ENCODE measurements at regions not wholly inside any gene's neighbourhood (a gene's known extent, or its start where the extent isn't known, plus 50 kb on each side); places are given as distances from the start of the nearest gene placed in this dataset.

DNA sequence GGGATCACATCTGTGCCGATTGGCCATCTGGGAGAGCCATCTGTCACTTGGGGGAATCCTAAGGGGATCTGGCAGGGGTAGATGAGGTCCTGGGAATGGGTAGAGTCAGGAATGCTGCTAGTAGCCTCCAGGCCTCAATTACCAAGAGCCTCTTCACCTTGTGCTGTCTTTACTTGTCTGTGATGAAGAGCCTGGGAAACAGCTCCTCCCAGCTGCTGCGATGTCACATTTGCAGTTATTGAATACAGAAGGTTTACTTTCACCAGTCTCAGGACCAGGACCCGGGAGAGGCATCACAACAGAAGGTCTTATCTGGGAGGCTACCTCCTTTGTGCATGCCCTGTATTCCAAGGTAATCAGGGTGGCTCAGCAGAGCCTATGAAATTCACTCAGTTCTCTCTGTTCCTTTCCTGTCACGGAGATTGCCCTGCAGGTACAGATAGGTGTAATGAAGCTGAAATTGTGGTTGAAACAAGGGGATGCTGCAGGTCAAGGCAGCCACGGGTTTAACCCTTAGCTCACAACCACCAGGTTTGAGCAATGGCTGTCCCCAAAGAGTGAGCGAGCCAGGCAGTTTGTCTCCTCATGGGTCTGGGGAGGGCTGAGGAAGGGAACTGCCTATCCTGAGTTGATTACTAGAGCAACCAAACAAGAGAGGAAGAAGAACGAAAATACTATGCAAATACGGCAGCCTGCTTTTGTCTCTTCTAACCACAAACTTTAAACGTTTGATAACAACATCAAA is 298.9 kb upstream of the RORA start:
- H3K27ac ChIP-seq, result no peak overlapping the region
- intact Hi-C loops (cut with DNase I; ENCODE audit: low total_unique reads), result no loop called here

DNA sequence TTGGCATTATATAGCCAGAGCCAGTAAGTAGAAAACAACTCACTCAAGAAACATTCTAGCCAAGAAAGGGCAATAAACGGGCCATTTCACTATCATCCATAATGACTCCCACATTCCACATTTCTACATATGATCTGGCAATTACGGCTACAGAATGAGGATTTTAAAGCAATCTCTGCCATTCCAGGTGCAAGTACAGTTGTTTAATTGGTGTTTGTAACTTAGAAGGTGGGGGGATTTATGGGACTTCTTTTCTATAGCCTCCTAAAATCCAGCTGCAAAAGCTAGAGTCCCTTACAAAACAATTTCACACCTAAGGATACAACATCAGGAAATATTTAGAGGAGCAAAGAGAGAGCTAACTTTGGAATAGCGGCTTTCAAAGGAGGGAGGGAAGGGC is 295.4 kb upstream of the RORA start:
- Histone ChIP-seq H3K4me1 (no peaks in the 10 kb centered on the region), H3K27me3 (no peaks in the 10 kb centered on the region), H3K27ac (no peak overlapping the region), H3K4me3 (no peak overlapping the region), H3K9me3 (no peaks in the 10 kb centered on the region), H3K36me3 (no peaks in the 10 kb centered on the region)
- DNase-seq, result no peak
- TF ChIP-seq, protein P1, sequence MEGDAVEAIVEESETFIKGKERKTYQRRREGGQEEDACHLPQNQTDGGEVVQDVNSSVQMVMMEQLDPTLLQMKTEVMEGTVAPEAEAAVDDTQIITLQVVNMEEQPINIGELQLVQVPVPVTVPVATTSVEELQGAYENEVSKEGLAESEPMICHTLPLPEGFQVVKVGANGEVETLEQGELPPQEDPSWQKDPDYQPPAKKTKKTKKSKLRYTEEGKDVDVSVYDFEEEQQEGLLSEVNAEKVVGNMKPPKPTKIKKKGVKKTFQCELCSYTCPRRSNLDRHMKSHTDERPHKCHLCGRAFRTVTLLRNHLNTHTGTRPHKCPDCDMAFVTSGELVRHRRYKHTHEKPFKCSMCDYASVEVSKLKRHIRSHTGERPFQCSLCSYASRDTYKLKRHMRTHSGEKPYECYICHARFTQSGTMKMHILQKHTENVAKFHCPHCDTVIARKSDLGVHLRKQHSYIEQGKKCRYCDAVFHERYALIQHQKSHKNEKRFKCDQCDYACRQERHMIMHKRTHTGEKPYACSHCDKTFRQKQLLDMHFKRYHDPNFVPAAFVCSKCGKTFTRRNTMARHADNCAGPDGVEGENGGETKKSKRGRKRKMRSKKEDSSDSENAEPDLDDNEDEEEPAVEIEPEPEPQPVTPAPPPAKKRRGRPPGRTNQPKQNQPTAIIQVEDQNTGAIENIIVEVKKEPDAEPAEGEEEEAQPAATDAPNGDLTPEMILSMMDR (IDR thresholded peaks at IDR 0.05), result no peak
- no peak for TF ChIP-seq POLR2A (IDR thresholded peaks at IDR 0.05)
- intact Hi-C loops (cut with DNase I; ENCODE audit: low total_unique reads), result no loop called here

More for the DNA sequence above, 298.9 kb upstream of the RORA start:
- no peaks in the 10 kb centered on the region for H3K27me3 ChIP-seq
- no peak for DNase-seq
- H3K4me1 ChIP-seq, result no peaks in the 10 kb centered on the region
- no peak overlapping the region for H3K4me3 ChIP-seq
- no peaks in the 10 kb centered on the region for H3K36me3 ChIP-seq
- H3K9me3 ChIP-seq, result no peaks in the 10 kb centered on the region
- no peak for TF ChIP-seq POLR2A (IDR thresholded peaks at IDR 0.05)
- TF ChIP-seq, protein P1 (IDR thresholded peaks at IDR 0.05), result no peak

DNA sequence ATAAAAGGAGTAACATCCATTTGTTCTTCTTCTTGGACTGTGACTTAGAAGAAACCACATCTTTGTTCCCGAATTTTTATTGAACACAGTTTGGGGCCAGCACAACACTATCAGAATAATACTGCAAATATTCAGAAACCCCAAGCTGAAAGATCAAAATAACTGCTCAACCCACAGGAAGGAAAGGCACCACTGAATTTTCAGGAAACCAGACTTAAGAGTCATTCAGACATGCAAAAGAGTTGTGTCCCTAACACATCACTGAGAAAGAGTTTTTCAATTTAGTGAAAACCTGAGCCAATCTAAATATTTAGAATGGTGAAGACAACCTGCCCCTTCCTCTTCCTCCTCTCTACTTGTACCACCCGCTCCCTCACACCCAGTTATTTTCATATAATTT is 295.0 kb upstream of the RORA start:
- intact Hi-C loops (cut with DNase I; ENCODE audit: low total_unique reads), result no loop called here
- H3K27ac ChIP-seq, result no peak overlapping the region
- TF ChIP-seq POLR2A (IDR thresholded peaks at IDR 0.05), result no peak
- TF ChIP-seq, protein P1 (IDR thresholded peaks at IDR 0.05), result no peak
- H3K9me3 ChIP-seq, result no peaks in the 10 kb centered on the region
- H3K4me1 ChIP-seq, result no peaks in the 10 kb centered on the region
- H3K4me3 ChIP-seq, result no peak overlapping the region
- H3K36me3 ChIP-seq, result no peaks in the 10 kb centered on the region
- no peaks in the 10 kb centered on the region for H3K27me3 ChIP-seq
- DNase-seq, result no peak

DNA sequence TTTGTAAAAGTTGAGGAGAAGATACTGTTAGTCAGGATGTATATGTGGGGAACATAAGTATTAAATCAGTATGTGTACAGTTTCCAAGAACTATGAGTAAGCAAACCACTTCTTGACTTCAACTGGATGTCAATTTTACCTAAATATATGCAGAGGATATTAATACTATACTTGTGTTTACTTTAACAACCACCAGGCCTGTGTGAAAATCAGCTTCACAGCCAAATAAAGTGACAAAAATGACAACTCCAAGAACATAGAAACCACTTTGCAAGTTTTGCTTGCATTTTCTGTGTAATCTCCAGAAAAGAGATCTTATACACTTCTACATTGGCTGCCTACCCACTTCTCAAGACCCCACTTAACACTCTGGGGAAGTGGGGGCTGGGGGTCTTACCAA is 293.3 kb upstream of the RORA start:
- TF ChIP-seq POLR2A (IDR thresholded peaks at IDR 0.05), result no peak
- TF ChIP-seq, protein P1 (IDR thresholded peaks at IDR 0.05), result no peak
- Histone ChIP-seq H3K4me3 (no peak overlapping the region), H3K9me3 (no peaks in the 10 kb centered on the region), H3K27ac (no peak overlapping the region), H3K36me3 (no peaks in the 10 kb centered on the region), H3K27me3 (no peaks in the 10 kb centered on the region), H3K4me1 (no peaks in the 10 kb centered on the region)
- intact Hi-C loops (cut with DNase I; ENCODE audit: low total_unique reads), result no loop called here
- no peak for DNase-seq

DNA sequence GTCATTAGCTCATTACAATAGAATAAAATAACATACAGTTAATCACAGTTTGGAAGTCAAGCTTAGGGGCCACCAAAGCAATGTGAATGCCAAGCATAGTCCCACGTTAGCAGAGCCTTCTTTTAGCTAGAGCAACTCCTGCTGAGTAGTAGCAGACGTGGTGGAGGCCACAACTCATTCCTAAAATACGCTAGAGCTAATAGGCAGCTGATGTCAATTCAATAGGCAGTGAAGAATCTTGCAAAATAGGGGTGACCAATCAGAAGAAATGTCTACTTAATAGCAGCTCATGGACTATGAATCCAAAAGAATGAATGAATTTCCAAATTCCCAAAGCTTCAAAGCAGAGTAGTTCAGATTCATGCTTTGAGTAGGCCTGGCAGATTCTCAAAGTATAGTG is 292.9 kb upstream of the RORA start:
- H3K36me3 ChIP-seq, result no peaks in the 10 kb centered on the region
- DNase-seq, result no peak
- no peaks in the 10 kb centered on the region for H3K9me3 ChIP-seq
- H3K27me3 ChIP-seq, result no peaks in the 10 kb centered on the region
- H3K4me1 ChIP-seq, result no peaks in the 10 kb centered on the region
- H3K4me3 ChIP-seq, result no peak overlapping the region
- intact Hi-C loops (cut with DNase I; ENCODE audit: low total_unique reads), result no loop called here
- TF ChIP-seq, protein P1 (IDR thresholded peaks at IDR 0.05), result no peak
- no peak for TF ChIP-seq POLR2A (IDR thresholded peaks at IDR 0.05)
- no peak overlapping the region for H3K27ac ChIP-seq

Measured in uterus (tissue), 3 donors.